MCF 10A (cell line): ENCODE measurements at regions not wholly inside any gene's neighbourhood (a gene's known extent, or its start where the extent isn't known, plus 50 kb on each side); places are given as distances from the start of the nearest gene placed in this dataset.
A peak's percentile ranks its signal among the peaks of the same experiment; 100 is the strongest.

Experiments used
- BruUV-seq: library from RNA; stranded (reverse); fragments of 400-500 nt; replicated peaks from 2 replicates; lab custom pipeline; 2021; lab: Mats Ljungman, UMichigan
- CTCF ChIA-PET: fragments of 300-600 bp; sonication (Branson Sonifier 250); formaldehyde crosslinking; extraction: SDS; loops from one replicate; lab custom pipeline; 2021; ENCODE audit warnings: antibody characterized with exemption, inconsistent platforms; lab: Yijun Ruan, JAX
- POLR2A ChIA-PET: fragments of 300-600, 350-650 bp; sonication (Branson Sonifier 250); formaldehyde crosslinking; extraction: SDS; loops from one replicate; lab custom pipeline; 2020; ENCODE audit warnings: antibody characterized with exemption, inconsistent platforms; lab: Yijun Ruan, JAX
- DNase-seq: peaks from one replicate; pipeline ENCODE4 v3.0.0-alpha.2; 2018; ENCODE audit not compliant: unreplicated experiment
- H3K27ac Mint-ChIP-seq: one replicate; pipeline ENCODE4 v1.8.0; 2022; ENCODE audit warnings: mild to moderate bottlenecking, low read depth, mixed read lengths; ENCODE audit not compliant: unreplicated experiment
- H3K27me3 Mint-ChIP-seq: one replicate; pipeline ENCODE4 v1.8.0; 2022; ENCODE audit warnings: mixed read lengths; ENCODE audit not compliant: insufficient read depth, unreplicated experiment
- H3K36me3 Mint-ChIP-seq: one replicate; pipeline ENCODE4 v1.8.0; 2022; ENCODE audit warnings: mild to moderate bottlenecking, moderate library complexity, mixed read lengths; ENCODE audit not compliant: insufficient read depth, unreplicated experiment
- H3K4me1 Mint-ChIP-seq: one replicate; pipeline ENCODE4 v1.8.0; 2022; ENCODE audit warnings: mixed read lengths; ENCODE audit not compliant: insufficient read depth, unreplicated experiment
- H3K4me3 Mint-ChIP-seq: one replicate; pipeline ENCODE4 v1.8.0; 2022; ENCODE audit warnings: mild to moderate bottlenecking, moderate library complexity, mixed read lengths; ENCODE audit not compliant: unreplicated experiment
- H3K9me3 Mint-ChIP-seq: one replicate; pipeline ENCODE4 v1.8.0; 2022; ENCODE audit warnings: mixed read lengths; ENCODE audit not compliant: unreplicated experiment
- intact Hi-C: fragments of 100-400 bp; cut with micrococcal nuclease; formaldehyde crosslinking; loops from 2 replicates; pipeline ENCODE4 v1.14.1; 2022
- TF ChIP-seq, protein P1 (sequence below): fragments of 200-600 bp; IDR thresholded peaks from one replicate; pipeline ENCODE4 v1.8.0; 2022; ENCODE audit warnings: antibody characterized with exemption, mild to moderate bottlenecking; ENCODE audit not compliant: unreplicated experiment

DNA sequence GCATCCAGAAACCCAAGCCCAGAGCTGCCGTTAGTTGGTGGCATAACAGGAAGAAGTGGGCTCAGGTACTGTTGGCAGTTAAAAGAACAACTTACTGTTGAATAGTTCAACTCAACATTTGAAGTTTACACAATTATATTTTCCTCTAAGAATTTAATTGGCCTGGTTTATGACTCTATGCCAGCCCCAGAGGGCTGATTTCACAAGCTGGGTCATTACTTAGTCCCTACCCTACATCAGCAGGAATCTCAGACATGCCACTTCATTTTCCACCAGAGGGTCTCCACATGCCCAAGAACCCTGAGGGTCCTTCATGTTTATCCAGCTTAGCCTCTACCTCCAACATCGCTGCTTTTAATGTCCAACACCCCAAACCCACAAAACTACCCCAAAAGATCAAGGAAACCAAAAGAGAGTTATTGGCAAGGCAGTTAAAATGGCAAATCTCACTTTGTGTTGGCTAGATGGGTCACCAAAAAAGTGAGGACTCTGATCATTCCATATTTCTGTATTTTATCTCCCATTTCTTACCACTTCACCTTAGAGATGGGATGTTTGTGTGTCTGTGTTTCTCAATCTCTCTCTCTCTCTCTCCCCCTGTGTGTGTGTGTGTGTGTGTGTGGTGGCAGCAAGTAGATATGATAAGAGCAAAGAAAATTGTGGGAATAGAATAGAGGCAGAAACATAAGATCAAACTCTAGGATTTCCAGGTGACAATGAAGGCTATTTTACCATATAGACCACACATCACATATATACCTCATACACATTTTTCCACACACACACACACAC is 112.5 kb upstream of the TBX18 start:
- DNase-seq = no peak
- no peaks in the 10 kb centered on the region for H3K9me3 Mint-ChIP-seq
- TF ChIP-seq, protein P1, sequence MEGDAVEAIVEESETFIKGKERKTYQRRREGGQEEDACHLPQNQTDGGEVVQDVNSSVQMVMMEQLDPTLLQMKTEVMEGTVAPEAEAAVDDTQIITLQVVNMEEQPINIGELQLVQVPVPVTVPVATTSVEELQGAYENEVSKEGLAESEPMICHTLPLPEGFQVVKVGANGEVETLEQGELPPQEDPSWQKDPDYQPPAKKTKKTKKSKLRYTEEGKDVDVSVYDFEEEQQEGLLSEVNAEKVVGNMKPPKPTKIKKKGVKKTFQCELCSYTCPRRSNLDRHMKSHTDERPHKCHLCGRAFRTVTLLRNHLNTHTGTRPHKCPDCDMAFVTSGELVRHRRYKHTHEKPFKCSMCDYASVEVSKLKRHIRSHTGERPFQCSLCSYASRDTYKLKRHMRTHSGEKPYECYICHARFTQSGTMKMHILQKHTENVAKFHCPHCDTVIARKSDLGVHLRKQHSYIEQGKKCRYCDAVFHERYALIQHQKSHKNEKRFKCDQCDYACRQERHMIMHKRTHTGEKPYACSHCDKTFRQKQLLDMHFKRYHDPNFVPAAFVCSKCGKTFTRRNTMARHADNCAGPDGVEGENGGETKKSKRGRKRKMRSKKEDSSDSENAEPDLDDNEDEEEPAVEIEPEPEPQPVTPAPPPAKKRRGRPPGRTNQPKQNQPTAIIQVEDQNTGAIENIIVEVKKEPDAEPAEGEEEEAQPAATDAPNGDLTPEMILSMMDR = no peak
- H3K27ac Mint-ChIP-seq = peak overlapping the region; percentile 54
- H3K27me3 Mint-ChIP-seq = no peaks in the 10 kb centered on the region
- CTCF ChIA-PET = no interaction called here
- no peaks in the 10 kb centered on the region for H3K36me3 Mint-ChIP-seq
- peaks cover 30% of the 10 kb centered on the region for H3K4me1 Mint-ChIP-seq
- intact Hi-C loops = no loop called here
- POLR2A ChIA-PET = interaction anchor here (1.2 to 1.7 kb wide), 2 partner anchors 8 to 10 kb away, joined by 3 to 5 read pairs; no protein-coding TSS in a partner anchor
- no peak overlapping the region for H3K4me3 Mint-ChIP-seq
- BruUV-seq = no TSS peak

DNA sequence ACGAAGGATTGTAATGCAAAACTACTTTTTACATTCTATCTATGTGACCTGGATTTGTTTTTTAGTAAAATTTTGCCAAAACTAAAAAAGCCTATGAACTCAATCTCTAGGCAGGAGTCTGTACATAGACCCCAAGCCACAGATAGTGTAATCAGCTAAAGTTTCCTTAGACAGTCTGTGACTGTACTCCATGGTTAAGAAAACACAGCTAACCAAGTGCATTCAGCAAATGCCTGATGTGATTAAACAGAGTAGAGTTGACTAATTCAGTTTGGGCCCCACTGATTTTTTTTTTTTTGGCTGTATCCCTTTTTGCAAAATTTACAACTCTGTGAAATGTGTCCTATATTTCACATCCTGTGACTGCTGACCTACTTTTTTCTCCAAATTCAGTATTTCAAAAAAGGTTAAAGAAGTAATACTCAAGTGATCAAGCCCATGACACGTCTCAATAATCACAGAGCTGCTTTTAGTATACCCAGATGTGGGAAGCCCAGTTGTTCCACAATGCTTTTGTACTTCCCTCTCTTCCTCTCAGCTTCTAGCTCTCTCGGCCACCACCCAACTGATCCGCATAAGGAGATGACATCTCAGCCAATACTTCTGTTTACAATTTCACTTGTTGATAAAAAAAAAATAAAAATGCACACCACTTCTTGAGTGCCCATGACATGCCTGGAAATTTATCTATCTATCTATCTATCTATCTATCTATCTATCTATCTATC is 108.8 kb upstream of the TBX18 start:
- Mint-ChIP-seq H3K27ac (no peak overlapping the region), H3K36me3 (no peaks in the 10 kb centered on the region), H3K27me3 (no peaks in the 10 kb centered on the region), H3K4me3 (no peak overlapping the region), H3K4me1 (peaks cover 41% of the 10 kb centered on the region), H3K9me3 (no peaks in the 10 kb centered on the region)
- POLR2A ChIA-PET = interaction anchor here (1.2 kb wide), 1 partner anchor 10 kb away, joined by 3 read pairs; no protein-coding TSS in a partner anchor
- DNase-seq = no peak
- CTCF ChIA-PET = interaction anchor here (0.6 to 0.7 kb wide), 2 partner anchors 37 to 39 kb away, joined by 3 to 4 read pairs; no protein-coding TSS in a partner anchor
- no TSS peak for BruUV-seq
- intact Hi-C loops = no loop called here
- TF ChIP-seq, protein P1 = no peak

DNA sequence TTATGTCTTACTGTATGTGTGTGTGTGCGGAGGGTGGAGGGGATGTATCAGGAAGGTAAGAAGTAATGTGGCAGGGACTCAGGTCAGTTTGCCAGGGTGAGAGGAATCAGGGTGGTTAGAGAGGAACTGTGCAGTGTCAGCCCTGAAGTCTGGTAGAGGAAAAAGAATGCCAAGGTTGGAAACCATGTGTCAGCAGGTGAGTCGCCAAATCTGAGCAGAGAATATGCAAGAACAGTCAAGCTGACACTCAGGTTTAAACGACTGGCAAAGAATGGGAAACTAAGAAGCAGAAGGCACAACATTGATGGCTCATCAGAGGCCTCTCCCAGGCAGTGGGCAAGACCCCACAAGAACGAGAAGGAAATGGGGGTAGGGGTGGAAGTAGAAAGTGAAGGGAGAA is 107.5 kb upstream of the TBX18 start:
- no peaks in the 10 kb centered on the region for H3K9me3 Mint-ChIP-seq
- TF ChIP-seq, protein P1 = no peak
- POLR2A ChIA-PET = interaction anchor here (1.2 kb wide), 1 partner anchor 11 kb away, joined by 3 read pairs; no protein-coding TSS in a partner anchor
- intact Hi-C loops = no loop called here
- peaks cover 39% of the 10 kb centered on the region for H3K4me1 Mint-ChIP-seq
- no TSS peak for BruUV-seq
- no peaks in the 10 kb centered on the region for H3K27me3 Mint-ChIP-seq
- H3K27ac Mint-ChIP-seq = peak overlapping the region; percentile 55
- H3K4me3 Mint-ChIP-seq = no peak overlapping the region
- peak; percentile 25 for DNase-seq
- no peaks in the 10 kb centered on the region for H3K36me3 Mint-ChIP-seq
- CTCF ChIA-PET = interaction anchor here (0.6 kb wide), 1 partner anchor 94 kb away, joined by 3 read pairs; no protein-coding TSS in a partner anchor

DNA sequence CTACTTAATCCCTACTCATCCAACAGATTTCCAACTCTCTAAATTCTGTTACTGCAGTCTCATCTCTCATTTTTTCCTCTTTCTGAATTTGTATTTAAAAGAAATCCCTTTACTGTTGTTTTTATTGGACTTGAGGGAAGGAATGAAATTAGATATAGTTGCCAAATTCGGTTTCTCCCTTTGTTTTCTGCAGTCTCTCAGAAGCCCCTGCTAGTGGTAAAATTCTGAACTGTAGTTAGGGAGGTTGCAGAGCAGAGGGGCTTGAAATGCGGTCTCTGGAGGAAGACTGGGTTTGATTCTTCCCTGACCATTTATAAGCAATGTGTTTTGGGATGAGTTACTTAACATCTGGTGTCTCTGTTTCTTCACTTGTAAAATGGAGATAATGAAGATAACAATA is 106.3 kb upstream of the TBX18 start:
- CTCF ChIA-PET = interaction anchor here (1.2 kb wide), 1 partner anchor 16 kb away, joined by 3 read pairs; no protein-coding TSS in a partner anchor
- no peak overlapping the region for H3K4me3 Mint-ChIP-seq
- POLR2A ChIA-PET = no interaction called here
- TF ChIP-seq, protein P1 = no peak
- no peaks in the 10 kb centered on the region for H3K9me3 Mint-ChIP-seq
- no peak for DNase-seq
- peaks cover 6% of the 10 kb centered on the region for H3K36me3 Mint-ChIP-seq
- no TSS peak for BruUV-seq
- H3K27me3 Mint-ChIP-seq = no peaks in the 10 kb centered on the region
- peaks cover 42% of the 10 kb centered on the region for H3K4me1 Mint-ChIP-seq
- intact Hi-C loops = no loop called here
- no peak overlapping the region for H3K27ac Mint-ChIP-seq
